CD4-positive, alpha-beta T cell treated with Interferon gamma for 1 hour (primary cell): ENCODE measurements at regions not wholly inside any gene's neighbourhood (a gene's known extent, or its start where the extent isn't known, plus 50 kb on each side); places are given as distances from the start of the nearest gene placed in this dataset.
A peak's percentile ranks its signal among the peaks of the same experiment; 100 is the strongest.
"Not testable (repeated sequence)": the region's sequence is repeated elsewhere in the genome, so short reads cannot be mapped to it uniquely, and the experiment has no call there.

ENCODE experiments used
- DNase-seq: peaks from one replicate; pipeline ENCODE4 v3.0.0-alpha.2; 2020

DNA sequence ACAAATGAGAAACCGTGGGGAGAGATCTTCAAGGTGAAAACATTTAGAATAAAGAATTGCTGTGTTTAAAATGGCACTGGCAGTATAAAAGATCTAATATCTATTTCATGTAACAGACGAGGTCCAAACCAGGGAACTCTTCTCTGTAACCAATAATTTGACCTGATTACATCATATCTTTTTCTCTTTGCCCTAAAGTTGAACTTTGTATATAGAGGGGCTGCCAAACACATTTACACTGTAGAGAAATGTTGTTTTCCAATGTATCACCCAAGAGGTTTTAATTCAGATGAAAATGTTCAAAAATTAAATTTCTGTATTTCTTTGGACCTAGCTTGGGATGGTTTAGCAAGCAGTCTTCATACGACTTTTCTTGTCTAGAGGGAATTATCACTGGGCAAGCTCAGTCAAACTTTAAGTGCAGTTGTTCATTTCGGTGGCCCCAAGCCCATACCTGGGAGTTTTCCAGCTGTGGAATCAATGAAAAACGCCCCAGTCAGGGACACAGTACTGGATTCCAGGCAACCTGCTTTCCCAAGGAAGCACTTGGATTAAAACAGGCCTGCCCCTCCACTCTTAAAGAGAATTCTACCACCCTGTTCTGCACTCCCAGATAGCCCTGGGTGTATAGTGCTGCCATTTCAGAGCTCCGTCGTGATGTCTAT, 208.5 kb upstream of the FN1 start:
- DNase-seq = no peak

- no peak for DNase-seq
Observed at GRCh38 chr2:215638687-215639086, 202.8 kb upstream of the FN1 start.

DNA sequence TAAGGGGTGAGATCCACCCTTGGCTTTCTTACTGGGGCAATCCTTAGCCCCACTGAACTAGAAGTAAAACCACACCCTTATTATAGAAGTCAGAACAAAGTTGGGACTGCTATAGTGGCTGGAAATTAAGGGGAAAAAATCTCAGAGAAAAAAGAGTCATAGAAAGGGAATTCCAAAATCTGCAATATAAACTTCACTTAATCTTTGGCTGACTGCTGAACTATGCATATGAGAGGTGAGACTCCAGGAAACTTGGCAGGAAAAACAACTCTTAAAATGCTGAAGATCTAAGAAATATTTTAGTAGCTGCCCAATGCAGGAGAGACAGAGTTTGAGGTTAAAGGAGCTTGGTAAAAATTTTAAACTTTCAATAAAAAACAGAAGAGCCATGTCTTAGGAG, 201.8 kb upstream of the FN1 start:
- DNase-seq = no peak

DNA sequence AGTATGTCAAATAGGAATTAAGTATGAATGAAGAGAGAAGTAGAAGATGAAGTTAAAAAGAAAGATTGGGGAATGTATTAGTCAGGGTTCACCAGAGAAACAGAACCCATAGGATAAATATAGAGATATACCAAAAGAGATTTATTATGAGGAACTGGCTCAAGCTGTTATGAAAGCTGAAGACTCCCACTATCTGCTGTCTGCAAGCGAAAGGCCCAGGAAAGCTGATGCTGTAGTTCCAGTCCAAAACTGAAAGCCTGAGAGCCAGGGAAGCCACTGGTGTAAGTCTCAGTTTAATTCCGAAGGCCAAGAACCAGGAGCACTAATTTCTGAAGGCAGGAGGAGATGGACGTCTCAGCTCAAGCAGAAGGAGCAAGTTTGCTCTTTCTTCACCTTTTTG, 200.9 kb upstream of the FN1 start:
- no peak for DNase-seq

GRCh38 chr2:215635788-215636139, 199.9 kb upstream of the FN1 start:
- no peak for DNase-seq

- DNase-seq = no peak
Observed at GRCh38 chr2:215635071-215635787, 199.4 kb upstream of the FN1 start.

GRCh38 chr2:215633360-215633759, 197.5 kb upstream of the FN1 start:
- DNase-seq = no peak

DNA sequence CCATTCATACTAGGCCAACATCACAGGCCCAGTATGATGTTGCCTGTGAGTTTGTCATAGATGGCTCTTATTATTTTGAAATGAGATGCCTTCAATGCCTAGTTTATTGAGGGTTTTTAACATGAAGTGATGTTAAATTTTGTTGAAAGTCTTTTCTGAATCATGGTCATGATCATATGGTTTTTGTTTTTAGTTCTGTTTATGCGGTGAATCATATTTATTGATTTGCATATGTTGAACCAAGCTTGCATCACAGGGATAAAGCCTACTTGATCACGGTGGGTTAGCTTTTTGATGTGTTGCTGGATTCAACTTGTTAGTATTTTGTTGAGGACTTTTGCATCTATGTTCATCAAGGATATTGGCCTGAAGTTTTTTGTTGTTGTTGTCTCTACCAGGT, 195.8 kb upstream of the FN1 start:
- DNase-seq = no peak

DNA sequence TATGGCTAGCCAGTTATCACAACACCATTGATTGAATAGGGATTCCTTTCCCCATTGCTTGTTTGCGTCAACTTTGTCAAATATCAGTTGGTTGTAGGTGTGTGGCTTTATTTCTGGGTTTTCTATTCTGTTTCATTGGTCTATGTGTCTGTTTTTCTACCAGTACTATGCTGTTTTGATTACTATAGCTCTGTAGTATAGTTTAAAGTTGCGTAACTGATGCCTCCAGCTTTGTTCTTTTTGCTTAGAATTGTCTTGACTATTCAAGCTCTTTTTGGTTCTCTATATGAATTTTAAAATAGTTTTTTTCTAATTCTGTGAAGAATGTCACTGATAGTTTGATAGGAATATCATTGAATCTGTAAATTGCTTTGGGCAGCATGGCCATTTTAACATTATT, 194.9 kb upstream of the FN1 start:
- not testable (repeated sequence) for DNase-seq

- no peak for DNase-seq
Observed at GRCh38 chr2:215627771-215628170, 191.9 kb upstream of the FN1 start.

DNA sequence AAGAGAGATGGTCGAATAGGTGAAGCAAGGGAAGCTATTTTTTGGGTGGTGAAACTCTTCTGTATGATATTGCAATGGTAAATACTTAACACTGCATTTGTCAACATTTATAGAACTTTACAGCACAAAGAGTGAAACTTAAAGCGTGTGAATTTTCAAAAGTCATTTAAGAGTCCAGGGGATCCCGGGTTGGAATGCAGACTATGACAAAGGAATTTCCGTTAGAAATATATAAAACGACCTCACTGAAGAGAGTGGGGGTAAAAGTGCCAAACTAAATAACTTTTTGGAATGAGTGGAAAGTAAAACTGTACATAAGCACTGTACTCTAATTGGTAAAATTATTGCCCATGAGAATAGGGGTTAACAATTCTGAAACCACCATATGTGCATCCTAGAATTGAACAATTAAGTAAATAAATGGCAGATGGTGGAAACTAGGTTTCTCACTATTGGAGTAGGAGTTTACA, 191.0 kb upstream of the FN1 start:
- no peak for DNase-seq

- no peak for DNase-seq
Observed at GRCh38 chr2:215626063-215626462, 190.2 kb upstream of the FN1 start.

GRCh38 chr2:215625207-215625606, 189.3 kb upstream of the FN1 start:
- no peak for DNase-seq

DNA sequence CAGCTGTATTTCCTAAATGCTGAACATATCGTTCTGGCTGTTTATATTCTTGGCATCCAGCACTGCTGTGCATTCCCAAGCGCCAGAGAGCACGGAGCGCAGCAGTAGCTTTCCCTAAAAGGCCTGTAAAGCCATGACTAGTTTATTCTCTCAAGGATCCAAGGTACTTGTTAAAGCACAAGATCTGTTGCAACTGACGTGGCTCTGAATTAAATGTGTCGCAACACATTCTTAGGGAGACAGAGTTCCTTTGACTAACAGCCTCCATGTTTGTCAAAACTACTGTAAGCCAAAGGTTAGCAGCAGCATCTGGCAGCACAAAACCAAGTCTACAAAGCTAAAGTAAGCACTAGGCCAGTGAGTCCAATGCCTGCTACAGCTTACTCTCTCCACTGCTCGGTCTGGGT, 188.6 kb upstream of the FN1 start:
- no peak for DNase-seq

- DNase-seq = no peak
Observed at GRCh38 chr2:215622837-215623236, 187.0 kb upstream of the FN1 start.

DNA sequence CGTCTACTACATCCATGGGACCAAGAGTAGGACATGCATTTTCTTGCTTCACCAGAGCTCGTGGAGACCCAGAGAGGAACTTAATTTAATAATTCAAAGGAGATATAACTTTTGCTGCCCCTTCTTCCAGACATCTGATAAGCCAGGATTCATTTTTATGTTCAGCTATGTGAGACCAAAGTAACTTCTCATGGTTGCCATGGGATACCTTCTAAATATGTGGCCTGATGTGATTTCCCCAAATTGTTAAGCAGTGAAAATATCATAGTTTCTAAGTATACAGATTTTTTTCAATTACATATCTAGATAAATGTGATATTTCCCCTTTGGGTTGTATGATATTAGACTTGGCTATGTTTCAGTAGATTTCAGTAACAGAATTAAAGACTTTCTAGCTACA, 185.5 kb upstream of the FN1 start:
- DNase-seq = no peak

GRCh38 chr2:215620528-215620927, 184.7 kb upstream of the FN1 start:
- no peak for DNase-seq

DNA sequence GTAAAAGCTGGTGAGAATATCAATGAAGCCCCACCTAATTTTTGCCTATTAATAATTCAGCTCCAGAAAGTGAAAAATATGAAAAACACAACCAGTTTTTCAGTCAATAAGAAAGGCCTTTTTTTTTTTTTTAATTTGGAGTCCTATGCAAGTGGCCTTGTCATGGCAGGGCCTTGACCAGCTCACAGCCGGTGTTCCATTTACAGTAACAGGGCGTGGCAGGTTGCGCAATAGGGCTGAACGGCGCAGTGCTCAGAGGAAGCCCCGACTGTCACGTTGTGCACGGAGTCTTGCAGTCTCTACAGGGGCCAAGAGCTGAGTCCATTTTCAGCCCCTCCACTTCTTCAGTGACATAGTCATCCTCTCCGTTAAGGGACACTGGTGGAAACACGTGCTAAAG, 184.1 kb upstream of the FN1 start:
- peak; percentile 66 for DNase-seq

DNA sequence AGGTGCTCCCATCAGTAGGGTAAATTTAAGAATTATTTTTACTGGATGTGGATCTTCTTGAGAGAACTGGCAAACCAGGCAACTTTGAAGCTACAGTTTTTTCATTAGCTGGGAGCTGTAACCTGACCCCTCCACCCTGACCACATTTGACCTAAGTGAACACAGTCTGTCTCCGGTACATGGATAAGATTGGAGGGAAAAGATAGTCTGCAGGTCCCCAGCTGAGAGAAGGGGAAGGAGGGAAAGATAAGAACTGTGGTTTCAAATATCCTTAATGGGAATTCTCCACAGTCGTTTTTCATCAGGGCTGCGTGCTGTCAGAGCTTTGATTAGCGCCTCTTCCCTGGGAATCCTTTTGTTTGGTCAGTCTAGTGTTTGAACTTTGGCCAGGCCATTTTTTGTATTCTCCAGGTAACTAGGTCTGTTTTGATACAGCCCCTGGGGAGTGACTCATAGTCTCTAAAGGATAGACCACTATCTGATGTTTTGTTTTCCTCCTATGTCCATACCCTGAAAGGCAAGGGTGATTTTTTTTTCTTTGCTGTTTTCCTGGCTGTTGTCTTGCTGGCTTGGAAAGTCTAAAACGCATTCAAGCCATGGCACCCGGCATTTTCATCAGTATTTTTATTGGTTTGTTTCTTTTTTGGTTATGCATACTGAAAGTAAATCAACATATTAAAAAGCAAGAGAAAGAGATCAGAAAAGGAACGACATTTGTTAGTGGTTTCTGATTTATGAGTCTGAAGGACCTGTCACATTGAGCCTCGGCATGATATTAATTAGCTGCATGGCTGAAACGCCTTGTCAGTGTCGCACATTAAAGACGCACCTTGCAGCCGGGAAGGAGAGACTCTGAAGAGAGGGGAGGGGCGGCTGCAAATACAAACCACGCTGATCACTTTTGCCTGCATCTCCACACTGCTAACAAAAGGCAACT, 183.4 kb upstream of the FN1 start:
- DNase-seq = no peak

DNA sequence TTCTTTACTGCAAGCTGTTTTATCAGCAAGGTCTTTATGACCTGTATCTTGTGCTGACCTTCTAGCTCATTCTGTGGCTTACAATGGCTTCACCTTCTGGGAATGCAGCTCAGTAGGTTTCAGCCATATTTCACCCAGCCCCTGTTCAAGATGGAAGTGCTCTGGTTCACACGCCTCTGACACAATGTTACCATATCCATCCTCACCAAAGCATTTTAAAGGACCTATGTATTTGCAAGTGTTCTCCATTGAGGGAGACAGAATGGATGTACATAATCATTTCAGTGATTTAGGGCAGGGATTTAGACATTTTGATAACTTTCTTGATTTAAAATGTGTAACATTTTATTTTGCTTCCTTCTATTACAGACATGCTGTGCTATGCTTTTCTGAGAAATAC, 182.3 kb upstream of the FN1 start:
- no peak for DNase-seq

- DNase-seq = no peak
Observed at GRCh38 chr2:215617060-215617824, 181.4 kb upstream of the FN1 start.

GRCh38 chr2:215615803-215616174, 179.9 kb upstream of the FN1 start:
- no peak for DNase-seq
